T47D (cell line): ENCODE measurements at regions not wholly inside any gene's neighbourhood (a gene's known extent, or its start where the extent isn't known, plus 50 kb on each side); places are given as distances from the start of the nearest gene placed in this dataset.

Experiments used
- DNase-seq, 2 experiments: peaks; one replicate each; pipeline versions ENCODE4 v3.0.0 to v3.0.0-alpha.2; 2011 to 2012; ENCODE audit warnings: low read depth in 1 of 2, low spot score in 1 of 2
- JUND ChIP-seq: IDR thresholded peaks from 2 replicates; pipeline ENCODE4 v1.6.1; 2012; ENCODE audit warnings: low read depth
- in situ Hi-C: cut with HindIII; loops from 2 replicates; pipeline ENCODE4 v1.10.0; 2016; ENCODE audit warnings: low sequenced_read_pairs, low pct_unique_long_range_greater_than_20kb

DNA sequence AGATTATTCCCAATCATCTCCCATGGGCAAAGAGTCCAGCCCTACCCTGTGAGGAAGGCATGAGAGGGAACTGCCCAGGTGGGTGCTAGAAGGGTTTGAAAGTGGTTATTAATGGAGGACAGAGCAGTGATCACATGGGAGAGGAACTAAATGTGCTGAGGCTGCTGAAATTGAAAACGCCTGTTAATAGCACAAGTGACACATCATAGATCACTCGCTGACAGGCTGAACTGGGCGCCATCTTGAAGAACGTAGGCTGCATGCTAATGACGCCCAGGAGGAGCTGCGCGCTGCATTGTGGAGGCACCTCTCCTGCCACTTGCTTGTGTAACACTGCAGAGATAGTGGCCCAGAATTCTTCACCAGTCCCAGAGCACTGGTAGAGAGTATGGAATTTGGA is 182.9 kb downstream of the KCNA5 start:
- in situ Hi-C loops, result no loop called here
- TF ChIP-seq JUND, result no peak
- no peak for DNase-seq

DNA sequence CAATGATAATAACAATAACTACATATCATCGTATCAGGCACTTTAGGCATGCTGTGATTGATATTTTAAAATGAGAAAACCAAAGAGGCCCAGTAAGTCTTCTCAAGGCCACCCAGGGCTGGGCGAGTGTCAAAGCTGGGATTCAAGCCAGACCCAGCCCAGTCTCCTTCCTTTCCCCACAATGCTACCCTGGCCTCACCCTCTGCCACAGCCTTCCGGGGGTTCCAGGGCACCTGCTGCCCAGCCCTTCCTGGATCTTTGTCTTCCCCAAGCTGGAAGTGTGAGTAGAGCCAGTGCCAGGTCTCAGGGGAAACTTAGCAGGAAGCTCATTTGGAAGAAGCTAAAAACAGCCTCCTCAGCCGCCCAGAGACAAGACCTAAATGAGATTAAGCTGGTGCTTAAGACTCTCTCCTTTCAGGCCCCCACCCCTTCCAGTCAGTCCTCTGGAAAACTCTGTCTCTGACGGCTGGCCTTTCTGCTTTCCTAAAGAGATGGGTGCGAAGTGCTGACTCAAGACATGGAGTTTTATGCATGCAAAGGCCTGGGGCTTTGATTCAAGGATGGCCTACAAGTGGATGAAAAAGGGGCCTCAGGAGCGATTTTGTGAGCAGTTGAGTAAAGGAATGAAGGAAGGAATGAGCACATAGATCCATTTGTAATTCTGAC is 184.2 kb downstream of the KCNA5 start:
- in situ Hi-C loops, result no loop called here
- no peak for TF ChIP-seq JUND
- DNase-seq, result no peak

DNA sequence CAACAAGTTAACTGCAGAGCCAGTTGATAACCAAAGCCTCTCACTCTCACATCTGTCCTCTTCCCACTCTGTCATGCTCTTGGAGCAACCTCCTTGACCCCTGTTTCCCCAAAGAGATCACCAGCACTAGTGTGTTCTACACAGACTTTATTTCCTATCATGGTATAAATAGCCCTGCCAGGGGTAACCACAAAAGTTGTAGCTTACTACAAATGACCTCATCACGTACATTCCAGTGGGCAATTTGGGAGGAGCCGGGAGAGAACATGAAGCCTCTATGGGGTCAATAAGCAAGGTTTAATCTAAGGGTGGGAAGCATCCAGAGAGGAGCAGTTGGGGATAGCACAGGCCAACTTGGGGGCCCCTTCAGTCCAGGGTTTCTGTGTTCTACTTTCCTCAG is 186.5 kb downstream of the KCNA5 start:
- in situ Hi-C loops, result no loop called here
- no peak for TF ChIP-seq JUND
- DNase-seq, result no peak

DNA sequence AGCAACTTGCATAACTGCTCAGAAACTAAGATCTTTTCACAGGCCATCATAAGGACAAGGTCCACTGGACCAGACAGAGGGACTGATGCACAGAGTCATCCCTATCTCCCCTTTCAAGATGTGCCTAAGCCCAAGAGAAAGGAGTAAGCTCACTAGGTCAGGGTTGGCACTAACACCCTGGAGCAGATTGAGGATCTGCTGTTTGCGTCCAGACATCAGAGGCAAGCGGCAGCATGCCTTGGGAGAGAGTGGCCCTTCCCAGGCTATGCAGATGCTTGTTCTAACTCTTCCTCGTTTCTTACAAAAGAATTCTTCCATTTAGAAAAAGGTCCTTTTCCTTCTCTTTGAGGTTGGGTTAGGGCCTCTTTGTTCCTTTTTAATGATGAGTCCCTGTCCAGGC is 187.2 kb downstream of the KCNA5 start:
- in situ Hi-C loops, result no loop called here

DNA sequence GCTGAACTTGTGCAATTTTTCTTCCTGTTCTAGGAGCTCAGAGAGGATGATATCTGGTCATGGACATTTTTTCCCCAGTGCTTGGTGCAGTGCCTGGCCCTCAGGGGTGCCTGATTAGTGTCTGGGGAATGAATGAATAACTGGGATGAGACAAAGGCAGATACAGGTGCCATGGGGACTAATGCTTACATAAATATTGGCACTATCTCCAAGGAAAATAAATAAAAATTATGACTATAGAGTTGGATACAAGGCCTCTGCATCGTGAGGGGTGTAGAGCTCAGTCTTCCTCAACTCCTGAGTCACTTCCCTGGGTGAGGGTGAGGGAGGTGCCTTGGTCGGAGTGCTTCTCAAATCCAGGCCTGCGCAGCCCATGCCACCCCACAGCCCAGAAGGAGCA is 188.6 kb downstream of the KCNA5 start:
- no peak for TF ChIP-seq JUND
- in situ Hi-C loops, result no loop called here
- no peak for DNase-seq

More for the DNA sequence above, 187.2 kb downstream of the KCNA5 start:
- no peak for TF ChIP-seq JUND
- no peak for DNase-seq

DNA sequence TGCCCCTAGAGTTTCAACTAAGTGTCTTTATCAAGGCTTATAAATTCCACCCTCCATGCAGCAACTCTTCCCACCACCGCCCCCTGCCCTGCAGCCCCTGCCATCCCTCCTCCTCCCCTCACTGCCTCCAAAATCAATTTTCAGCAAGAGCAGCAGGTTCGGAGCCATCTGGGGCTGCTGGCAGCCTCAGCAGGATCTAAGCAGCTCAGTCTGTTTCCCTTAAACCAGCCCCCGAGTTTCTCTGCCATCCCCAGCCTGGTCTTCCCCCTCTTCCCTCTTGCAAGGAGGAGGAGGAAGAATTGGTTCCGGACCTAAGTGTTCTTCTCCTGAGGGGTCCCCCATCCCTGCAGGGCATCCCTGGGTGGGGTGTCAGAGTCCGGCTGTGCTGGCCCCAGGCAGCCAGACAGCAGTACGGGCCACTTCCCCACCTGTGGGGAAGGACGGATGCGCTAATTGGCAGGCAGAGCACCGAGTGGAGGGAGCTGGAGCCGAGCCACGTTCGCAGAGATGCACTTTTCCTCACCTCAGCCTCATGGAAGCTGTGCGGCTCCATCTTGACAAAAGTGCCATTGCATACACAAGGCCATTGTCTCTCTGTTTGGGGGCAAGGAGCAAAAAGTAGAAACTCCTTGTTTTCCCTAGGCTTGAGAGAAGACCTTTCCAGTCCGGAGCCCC is 189.3 kb downstream of the KCNA5 start:
- in situ Hi-C loops, result no loop called here
- TF ChIP-seq JUND, result no peak
- DNase-seq, result no peak

- in situ Hi-C loops, result no loop called here
- DNase-seq, result no peak
- TF ChIP-seq JUND, result no peak
Observed at GRCh38 chr12:5236022-5236640, 192.5 kb downstream of the KCNA5 start.

GRCh38 chr12:5242440-5242839 is 189.5 kb upstream of the NTF3 start:
- no peak for DNase-seq
- TF ChIP-seq JUND, result no peak
- in situ Hi-C loops, result no loop called here

DNA sequence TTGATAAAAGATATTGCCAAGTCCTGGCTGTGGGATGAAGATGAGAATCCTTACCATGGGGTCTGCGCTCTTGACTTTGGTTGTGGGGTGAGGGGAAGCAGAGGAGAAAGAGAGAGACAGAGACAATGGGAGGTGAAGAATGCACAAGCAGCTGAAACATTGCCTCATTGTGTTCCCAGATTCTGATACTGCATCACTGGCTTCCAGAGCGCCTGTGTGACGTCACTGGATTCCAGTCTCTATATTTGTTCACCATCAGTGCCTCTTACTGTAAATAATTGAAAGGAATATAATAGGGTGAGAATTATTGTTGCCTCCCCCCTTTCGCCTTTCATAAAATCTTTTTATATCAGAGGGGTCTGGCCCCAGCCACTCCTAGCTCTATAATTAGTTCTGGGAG is 188.9 kb upstream of the NTF3 start:
- no peak for TF ChIP-seq JUND
- in situ Hi-C loops, result no loop called here
- DNase-seq, result no peak

- in situ Hi-C loops, result no loop called here
- no peak for TF ChIP-seq JUND
- no peak for DNase-seq
Observed at GRCh38 chr12:5244513-5244972, 187.4 kb upstream of the NTF3 start.

DNA sequence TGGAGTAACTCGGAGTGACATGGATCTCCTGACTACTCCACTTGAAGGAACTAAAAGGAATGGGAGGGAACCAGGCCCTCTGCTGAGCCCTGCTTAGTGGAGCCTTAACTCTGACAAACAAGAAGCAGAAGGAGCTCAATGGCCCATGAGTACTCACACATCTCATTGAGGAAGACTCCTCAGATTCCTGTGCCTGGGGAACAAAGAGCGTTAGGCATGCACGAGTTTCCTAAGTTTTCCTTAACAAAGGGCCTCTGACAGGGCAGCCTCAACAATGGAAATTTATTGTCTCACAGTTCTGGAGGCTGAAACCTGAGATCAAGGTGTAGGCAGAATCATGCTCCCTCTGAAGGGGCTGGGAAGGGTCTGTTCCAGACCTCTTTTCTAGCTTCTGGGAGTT is 185.7 kb upstream of the NTF3 start:
- DNase-seq, result no peak
- in situ Hi-C loops, result no loop called here
- TF ChIP-seq JUND, result no peak

DNA sequence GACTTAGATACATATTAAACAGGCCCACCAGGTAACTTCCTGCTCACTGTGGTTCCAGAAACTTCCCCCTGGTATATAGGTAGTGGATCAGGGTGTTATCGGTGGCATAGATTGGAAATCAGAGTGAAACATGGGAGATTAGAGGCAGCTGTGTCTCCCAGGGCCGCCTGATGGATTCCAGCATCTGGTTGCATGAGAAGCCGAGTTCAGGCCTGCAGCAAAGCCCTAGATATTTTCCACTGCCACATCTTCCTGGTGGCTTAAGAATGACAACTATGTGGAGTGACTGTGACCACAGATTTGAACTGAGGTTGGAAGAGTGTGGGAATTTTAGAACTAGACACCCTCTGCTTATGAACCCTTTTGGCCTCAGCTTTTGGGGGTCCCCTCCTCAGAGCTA is 184.8 kb upstream of the NTF3 start:
- TF ChIP-seq JUND, result no peak
- in situ Hi-C loops, result no loop called here
- DNase-seq, result no peak

GRCh38 chr12:5248230-5248629 is 183.7 kb upstream of the NTF3 start:
- TF ChIP-seq JUND, result no peak
- in situ Hi-C loops, result no loop called here
- DNase-seq, result no peak
